IMR-90 (cell line): ENCODE measurements at regions not wholly inside any gene's neighbourhood (a gene's known extent, or its start where the extent isn't known, plus 50 kb on each side); places are given as distances from the start of the nearest gene placed in this dataset.

Experiments
- ATAC-seq: fragments of 200-7000 bp; cut with Tn5 transposase; 2 replicates; pipeline ENCODE4 v1.9.1; 2020; ENCODE audit warnings: low read depth, mild to moderate bottlenecking, moderate library complexity
- BruUV-seq: library from RNA; stranded (reverse); fragments of 400-500 nt; replicated peaks from 2 replicates; lab custom pipeline; 2021; lab: Mats Ljungman, UMichigan
- CTCF ChIA-PET: fragments of 300-600 bp; formaldehyde crosslinking; extraction: SDS; loops from one replicate; lab custom pipeline; 2021; ENCODE audit warnings: antibody characterized with exemption; lab: Yijun Ruan, JAX
- POLR2A ChIA-PET: fragments of 300-600 bp; sonication (Branson Sonifier 250); formaldehyde crosslinking; loops from one replicate; lab custom pipeline; 2022; ENCODE audit warnings: antibody characterized with exemption; ENCODE audit not compliant: unreplicated experiment; lab: Charles Lee
- DNase-seq: peaks from one replicate; pipeline ENCODE4 v3.0.0; 2013
- H2AFZ ChIP-seq: replicated peaks from 2 replicates; pipeline ENCODE3; 2013; ENCODE audit warnings: low read length, mild to moderate bottlenecking; ENCODE audit not compliant: poor library complexity
- H2AK5ac ChIP-seq: 2 replicates; pipeline ENCODE4 v1.6.1; 2013; ENCODE audit warnings: low read depth, low read length, inconsistent platforms
- H2AK9ac ChIP-seq: replicated peaks from 2 replicates; pipeline ENCODE3; 2013; ENCODE audit warnings: mild to moderate bottlenecking, low read depth, low read length, moderate library complexity; ENCODE audit not compliant: poor library complexity
- H2BK120ac ChIP-seq: 2 replicates; pipeline ENCODE4 v1.6.1; 2013; ENCODE audit warnings: low read depth, low read length, inconsistent platforms
- H2BK15ac ChIP-seq: 3 replicates; pipeline ENCODE4 v1.6.1; 2013; ENCODE audit warnings: low read depth, low read length, inconsistent platforms
- H2BK20ac ChIP-seq: 2 replicates; pipeline ENCODE4 v1.6.1; 2013; ENCODE audit warnings: low read depth, mild to moderate bottlenecking, inconsistent platforms, low read length, moderate library complexity
- H2BK5ac ChIP-seq: 2 replicates; pipeline ENCODE4 v1.6.1; 2013; ENCODE audit warnings: mild to moderate bottlenecking, low read depth, low read length, inconsistent platforms; ENCODE audit not compliant: poor library complexity, severe bottlenecking
- H3K14ac ChIP-seq: replicated peaks from 2 replicates; pipeline ENCODE4 v1.6.1; 2013; ENCODE audit warnings: low read depth, low read length, inconsistent platforms
- H3K18ac ChIP-seq: 2 replicates; pipeline ENCODE4 v1.6.1; 2013; ENCODE audit warnings: low read depth, low read length, control low read depth
- H3K23ac ChIP-seq: 2 replicates; pipeline ENCODE4 v1.6.1; 2013; ENCODE audit warnings: low read depth, low read length, inconsistent platforms
- H3K27ac ChIP-seq: 2 replicates; pipeline ENCODE4 v1.5.1; 2013; ENCODE audit warnings: mild to moderate bottlenecking, control low read depth, low read length; ENCODE audit not compliant: insufficient read depth
- H3K27me3 ChIP-seq: 2 replicates; pipeline ENCODE4 v1.6.1; 2013; ENCODE audit warnings: low read length; ENCODE audit not compliant: control insufficient read depth, insufficient read depth
- H3K36me3 ChIP-seq: 2 replicates; pipeline ENCODE4 v1.6.1; 2013; ENCODE audit warnings: low read length, mixed read lengths; ENCODE audit not compliant: control insufficient read depth, insufficient read depth
- H3K4ac ChIP-seq: 2 replicates; pipeline ENCODE4 v1.6.1; 2013; ENCODE audit warnings: low read depth, low read length, inconsistent platforms
- H3K4me1 ChIP-seq: 2 replicates; pipeline ENCODE4 v1.6.1; 2013; ENCODE audit warnings: low read length, mixed read lengths; ENCODE audit not compliant: control insufficient read depth, insufficient read depth
- H3K4me2 ChIP-seq: 2 replicates; pipeline ENCODE4 v1.6.1; 2013; ENCODE audit warnings: low read depth, mild to moderate bottlenecking, control low read depth, low read length, moderate library complexity
- H3K4me3 ChIP-seq: 2 replicates; pipeline ENCODE4 v1.5.1; 2013; ENCODE audit warnings: low read depth, mild to moderate bottlenecking, control low read depth, low read length, moderate library complexity; ENCODE audit not compliant: insufficient read depth
- H3K56ac ChIP-seq: 2 replicates; pipeline ENCODE4 v1.6.1; 2013; ENCODE audit warnings: low read length, inconsistent platforms; ENCODE audit not compliant: insufficient read depth; ENCODE audit errors: extremely low read depth
- H3K79me1 ChIP-seq, 2 experiments: 2 replicates each; pipeline ENCODE4 v1.6.1; 2013; ENCODE audit warnings: low read length in 2 of 2, inconsistent platforms in 1 of 2, low read depth in 1 of 2
- H3K9ac ChIP-seq: 2 replicates; pipeline ENCODE4 v1.6.1; 2013; ENCODE audit warnings: low read depth, low read length, control low read depth
- H3K9me1 ChIP-seq: 2 replicates; pipeline ENCODE4 v1.6.1; 2013; ENCODE audit warnings: low read length, inconsistent platforms; ENCODE audit not compliant: insufficient read depth
- H3K9me3 ChIP-seq: 2 replicates; pipeline ENCODE4 v1.6.1; 2013; ENCODE audit warnings: low read length; ENCODE audit not compliant: control insufficient read depth, insufficient read depth
- H4K20me1 ChIP-seq: 2 replicates; pipeline ENCODE4 v1.6.1; 2013; ENCODE audit warnings: low read length, inconsistent platforms; ENCODE audit not compliant: insufficient read depth
- H4K5ac ChIP-seq: 2 replicates; pipeline ENCODE4 v1.6.1; 2013; ENCODE audit warnings: mild to moderate bottlenecking, low read depth, low read length, control low read depth
- H4K8ac ChIP-seq, 2 experiments: 2 replicates each; pipeline ENCODE4 v1.6.1; 2013; ENCODE audit warnings: low read depth in 2 of 2, low read length in 2 of 2, control low read depth in 1 of 2, inconsistent platforms in 1 of 2
- H4K91ac ChIP-seq: 2 replicates; pipeline ENCODE4 v1.6.1; 2013; ENCODE audit warnings: low read depth, low read length, inconsistent platforms; ENCODE audit not compliant: insufficient read depth
- BHLHE40 ChIP-seq: fragments of 150-350 bp; IDR thresholded peaks from 2 replicates; pipeline ENCODE4 v1.6.1; 2016; ENCODE audit warnings: mild to moderate bottlenecking, low read depth, low read length
- CEBPB ChIP-seq: IDR thresholded peaks from 2 replicates; pipeline ENCODE4 v1.6.1; 2012; ENCODE audit warnings: low read depth, low read length, improper control_type of control experiment
- CHD1 ChIP-seq: IDR thresholded peaks from 2 replicates; pipeline ENCODE4 v1.6.1; 2012; ENCODE audit warnings: low read depth, low read length, improper control_type of control experiment
- FOS ChIP-seq: fragments of 150-350 bp; IDR thresholded peaks from 2 replicates; pipeline ENCODE4 v1.6.1; 2016; ENCODE audit warnings: low read depth, low read length
- MAZ ChIP-seq: IDR thresholded peaks from 2 replicates; pipeline ENCODE4 v1.6.1; 2012; ENCODE audit warnings: low read depth, mild to moderate bottlenecking, low read length, improper control_type of control experiment, moderate library complexity, borderline replicate concordance
- MXI1 ChIP-seq: IDR thresholded peaks from 2 replicates; pipeline ENCODE4 v1.6.1; 2012; ENCODE audit warnings: low read depth, mild to moderate bottlenecking, low read length, moderate library complexity, borderline replicate concordance
- POLR2A ChIP-seq: IDR thresholded peaks from 2 replicates; pipeline ENCODE4 v1.6.1; 2012; ENCODE audit warnings: mild to moderate bottlenecking, low read depth, low read length
- RAD21 ChIP-seq: IDR thresholded peaks from 2 replicates; pipeline ENCODE4 v1.6.1; 2012; ENCODE audit warnings: low read length, improper control_type of control experiment
- WGBS, 2 experiments: methylation state at CpG; one replicate each; pipeline versions ENCODE4 v1.1.5 to v1.1.7; 2013; ENCODE audit warnings: missing lambda C conversion rate in 2 of 2; ENCODE audit not compliant: insufficient read length in 1 of 2; ENCODE audit errors: extremely low coverage in 2 of 2; 5-methylcytosine and 5-hydroxymethylcytosine counted together
- dilution Hi-C: fragments of 300-500 bp; cut with HindIII; formaldehyde crosslinking; loops from one replicate; pipeline ENCODE4 v1.14.3; 2018; ENCODE audit warnings: low sequenced_read_pairs; ENCODE audit not compliant: unreplicated experiment
- in situ Hi-C: fragments of 300-500 bp; cut with MboI; formaldehyde crosslinking; loops from 3 replicates; pipeline ENCODE4 v1.14.3; 2019; ENCODE audit warnings: low sequenced_read_pairs, inconsistent platforms, mixed read lengths
- intact Hi-C: fragments of 100-400 bp; cut with micrococcal nuclease; formaldehyde crosslinking; loops from 2 replicates; pipeline ENCODE4 v1.10.0; 2022

DNA sequence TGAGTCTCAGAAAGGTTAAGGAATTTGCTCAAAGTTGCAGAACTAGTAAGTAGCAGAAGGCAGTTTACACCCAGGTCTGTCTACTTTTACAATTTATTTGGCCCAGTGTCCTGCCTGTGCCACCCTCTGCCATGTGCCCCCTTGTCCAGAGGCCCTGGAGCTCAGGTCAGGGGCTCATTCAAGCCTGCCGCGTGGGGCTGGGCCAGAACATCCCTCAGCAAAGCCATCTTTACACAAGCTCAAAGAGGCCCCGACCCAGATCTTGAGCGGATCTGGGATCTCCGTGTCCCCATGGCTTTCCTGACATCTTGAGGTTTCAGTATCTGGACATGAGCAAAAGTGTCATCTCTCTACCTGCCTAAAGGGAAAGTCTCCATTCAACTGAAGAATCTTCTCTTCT is 76.4 kb upstream of the VSTM2B start:
- peaks cover 6% of the 10 kb centered on the region; the same call in 1 of the 2 replicates for H3K9me3 ChIP-seq
- H2BK15ac ChIP-seq: no peak overlapping the region
- ATAC-seq: no peak
- POLR2A ChIA-PET: no interaction called here
- H3K18ac ChIP-seq: no peak overlapping the region
- no peaks in the 10 kb centered on the region for H3K4me1 ChIP-seq
- no peak overlapping the region for H4K5ac ChIP-seq
- H4K91ac ChIP-seq: no peak overlapping the region
- TF ChIP-seq CEBPB (no peak), MAZ (no peak), RAD21 (no peak), FOS (no peak), BHLHE40 (no peak), POLR2A (no peak), CHD1 (no peak), MXI1 (no peak)
- H3K14ac ChIP-seq: no peak overlapping the region
- no peak overlapping the region for H4K8ac ChIP-seq
- no peak overlapping the region for H3K9ac ChIP-seq
- no peak overlapping the region for H3K4me3 ChIP-seq
- H2BK20ac ChIP-seq: no peak overlapping the region
- no peak overlapping the region for H2BK5ac ChIP-seq
- no peaks in the 10 kb centered on the region for H3K9me1 ChIP-seq
- H3K4ac ChIP-seq: no peak overlapping the region
- in situ Hi-C loops: no loop called here
- H2AK5ac ChIP-seq: no peak overlapping the region
- CTCF ChIA-PET: no interaction called here
- no peak overlapping the region for H2BK120ac ChIP-seq
- H3K23ac ChIP-seq: no peak overlapping the region
- BruUV-seq: no TSS peak
- 70% methylated on average over 3 of the region's 5 CpGs; no CpG with 5 or more reads in 1 of the 2 experiments for WGBS, 2 experiments
- intact Hi-C loops: no loop called here
- no peaks in the 10 kb centered on the region for H3K79me1 ChIP-seq
- dilution Hi-C loops: no loop called here
- no peak overlapping the region for H3K27ac ChIP-seq
- no peak for DNase-seq
- no peak overlapping the region for H3K56ac ChIP-seq
- no peak overlapping the region for H2AK9ac ChIP-seq
- H2AFZ ChIP-seq: no peak overlapping the region
- H3K27me3 ChIP-seq: no peaks in the 10 kb centered on the region
- H3K36me3 ChIP-seq: no peaks in the 10 kb centered on the region
- H3K4me2 ChIP-seq: no peak overlapping the region
- H4K20me1 ChIP-seq: no peaks in the 10 kb centered on the region
